NOMO-1 treated with DMSO at 0.1 percent for 48 hours (cell line): ENCODE measurements at regions not wholly inside any gene's neighbourhood (a gene's known extent, or its start where the extent isn't known, plus 50 kb on each side); places are given as distances from the start of the nearest gene placed in this dataset.
A peak's percentile ranks its signal among the peaks of the same experiment; 100 is the strongest.

Source experiments
- DNase-seq: peaks from one replicate; lab custom pipeline; 2025; ENCODE audit not compliant: unreplicated experiment; lab: John Stamatoyannopoulos, UW

- DNase-seq = no peak
These were observed 104.5 kb downstream of the RBM43 start for GRCh38 chr2:151157000-151157735.

DNA sequence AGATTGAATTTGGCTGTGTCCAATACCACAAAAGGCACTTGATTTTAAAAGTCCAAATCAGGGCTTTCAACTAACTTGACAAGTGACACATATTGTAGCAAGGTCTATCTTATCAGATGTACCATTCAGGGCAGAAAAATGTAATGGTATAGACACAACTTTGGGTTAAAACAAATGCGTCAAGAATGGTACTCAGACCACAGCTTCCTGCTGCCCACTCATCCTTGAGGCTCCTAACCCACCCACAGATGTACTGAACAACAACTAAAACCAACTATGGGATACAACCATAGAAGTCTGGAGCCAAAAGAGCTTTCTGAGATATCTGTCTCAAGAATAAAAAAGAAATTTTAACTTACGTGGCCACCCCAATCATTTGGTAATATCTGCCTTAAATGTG, 105.2 kb downstream of the RBM43 start:
- DNase-seq = no peak

- no peak for DNase-seq
These were observed 108.1 kb downstream of the RBM43 start for GRCh38 chr2:151153601-151154000.

GRCh38 chr2:151150331-151151320, 111.0 kb downstream of the RBM43 start:
- DNase-seq = peak; percentile 47

- DNase-seq = no peak
These were observed 123.2 kb downstream of the RBM43 start for GRCh38 chr2:151138507-151138906.

DNA sequence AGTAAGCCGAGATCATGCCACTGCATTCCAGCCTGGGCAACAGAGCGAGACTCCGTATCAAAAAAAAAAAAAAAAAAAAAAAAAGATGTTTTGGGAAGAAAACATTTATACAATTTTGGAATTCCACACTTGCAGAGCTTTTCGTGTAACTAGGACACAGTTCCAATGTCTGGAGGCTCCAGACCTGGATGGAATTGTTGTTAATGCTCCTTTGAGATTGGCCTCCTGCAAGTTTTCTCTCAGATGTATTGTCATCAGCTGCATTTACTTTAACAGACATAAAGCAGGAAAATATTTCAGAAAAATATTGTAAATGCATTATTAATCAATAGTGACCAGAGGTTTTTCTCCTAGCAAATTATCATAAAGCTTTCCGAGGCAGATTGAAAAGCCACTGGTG, 124.1 kb downstream of the RBM43 start:
- DNase-seq = no peak

- no peak for DNase-seq
These were observed 141.7 kb downstream of the RBM43 start for GRCh38 chr2:151120011-151120410.

GRCh38 chr2:151119374-151119773, 142.3 kb downstream of the RBM43 start:
- no peak for DNase-seq

- no peak for DNase-seq
These were observed 143.4 kb downstream of the RBM43 start for GRCh38 chr2:151118269-151118668.

DNA sequence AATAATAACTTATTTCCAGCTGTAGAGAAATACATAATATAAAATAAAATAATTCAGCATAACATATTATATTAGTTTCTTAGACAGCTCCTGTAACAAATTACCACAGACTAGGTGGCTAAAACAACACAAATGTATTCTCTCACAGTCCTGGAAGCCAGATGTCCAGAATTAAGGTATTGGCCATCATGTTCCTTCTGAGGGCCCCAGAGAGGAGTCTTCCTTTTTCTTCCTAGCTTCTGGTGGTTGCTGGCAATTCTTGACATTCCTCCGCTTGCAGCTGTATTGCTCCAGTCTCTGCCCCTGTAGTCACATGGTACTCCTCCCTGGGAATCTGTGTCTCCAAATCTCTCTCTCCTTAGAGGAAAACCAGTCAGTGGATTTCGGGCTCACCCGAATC, 146.8 kb downstream of the RBM43 start:
- DNase-seq = no peak

GRCh38 chr2:151113318-151113717, 148.3 kb downstream of the RBM43 start:
- no peak for DNase-seq

- DNase-seq = no peak
These were observed 149.9 kb downstream of the RBM43 start for GRCh38 chr2:151111599-151112278.

DNA sequence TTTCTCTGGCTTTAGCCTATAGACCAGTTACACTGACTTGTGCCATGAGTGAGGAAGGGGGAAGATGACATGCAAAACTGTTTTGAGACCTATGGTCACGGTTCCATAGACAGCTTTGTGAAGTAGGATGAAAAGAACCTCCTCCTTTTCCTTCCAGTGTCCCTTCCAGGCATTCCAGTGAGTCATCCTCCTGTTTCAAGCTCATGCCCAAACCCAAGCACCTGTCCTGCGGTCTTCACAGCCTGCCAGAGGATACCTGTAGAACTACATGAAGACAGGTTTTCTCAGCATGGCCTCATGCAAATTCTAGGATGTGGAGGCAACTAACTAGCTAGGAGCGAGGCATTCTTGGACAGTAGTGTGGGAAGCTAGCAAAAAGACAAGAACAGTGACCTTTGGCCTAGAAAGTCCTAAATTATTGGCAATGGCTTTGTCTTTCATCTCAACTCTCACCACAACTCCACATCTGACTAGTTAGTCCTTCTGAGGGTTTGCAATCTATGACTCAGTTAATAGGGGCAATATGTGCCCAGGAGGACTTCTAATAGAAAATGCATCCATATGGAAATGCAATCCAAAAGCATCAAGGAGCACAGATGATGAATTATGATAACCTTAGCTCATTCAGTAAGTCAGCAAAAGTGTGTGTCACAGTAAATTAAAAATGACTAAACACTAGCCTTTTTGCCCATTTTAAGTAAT, 154.7 kb downstream of the RBM43 start:
- no peak for DNase-seq

- DNase-seq = peak; percentile 28
These were observed 158.1 kb downstream of the RBM43 start for GRCh38 chr2:151103551-151103950.

GRCh38 chr2:151102226-151102625, 159.4 kb downstream of the RBM43 start:
- no peak for DNase-seq

DNA sequence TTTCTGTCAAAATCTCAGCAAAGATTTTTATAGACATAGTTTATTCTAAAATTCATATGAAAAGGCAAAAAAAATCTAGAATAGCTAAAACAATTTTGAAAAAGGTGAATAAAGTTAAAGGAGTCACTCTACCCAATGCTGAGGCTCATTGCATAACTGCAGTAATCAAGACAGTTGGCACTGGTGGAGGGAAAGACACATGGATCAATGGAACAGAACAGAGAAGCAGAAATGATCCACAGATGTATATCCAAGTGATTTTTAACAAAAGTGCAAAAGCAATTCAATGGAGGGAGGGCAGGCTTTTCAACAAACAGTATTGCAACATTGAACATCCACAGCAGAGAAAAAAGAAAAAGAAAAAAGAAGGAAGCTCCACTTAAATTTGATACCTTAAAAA, 162.8 kb downstream of the RBM43 start:
- DNase-seq = peak; percentile 27

GRCh38 chr2:151097895-151098294, 163.8 kb downstream of the RBM43 start:
- DNase-seq = no peak

GRCh38 chr2:151097128-151097527, 164.5 kb downstream of the RBM43 start:
- DNase-seq = no peak

DNA sequence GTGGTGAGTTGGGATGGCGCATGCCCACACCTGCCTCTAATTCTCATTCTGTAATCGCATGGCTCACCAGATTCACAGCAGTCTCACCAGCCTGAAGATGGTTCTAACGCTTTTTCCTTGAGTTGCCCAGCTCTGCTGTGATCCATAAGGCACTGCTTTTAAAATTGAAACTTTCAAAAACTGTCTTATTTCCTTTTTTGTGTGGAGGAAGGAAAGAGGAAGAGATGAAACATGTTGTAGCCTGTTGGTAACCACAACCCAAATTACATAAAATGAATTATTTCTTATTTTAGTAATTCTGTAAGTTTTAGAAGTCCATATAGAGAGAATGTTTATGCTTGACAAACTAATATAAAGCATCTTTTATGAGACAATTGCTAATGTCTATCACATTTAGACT, 165.4 kb downstream of the RBM43 start:
- DNase-seq = peak; percentile 85

DNA sequence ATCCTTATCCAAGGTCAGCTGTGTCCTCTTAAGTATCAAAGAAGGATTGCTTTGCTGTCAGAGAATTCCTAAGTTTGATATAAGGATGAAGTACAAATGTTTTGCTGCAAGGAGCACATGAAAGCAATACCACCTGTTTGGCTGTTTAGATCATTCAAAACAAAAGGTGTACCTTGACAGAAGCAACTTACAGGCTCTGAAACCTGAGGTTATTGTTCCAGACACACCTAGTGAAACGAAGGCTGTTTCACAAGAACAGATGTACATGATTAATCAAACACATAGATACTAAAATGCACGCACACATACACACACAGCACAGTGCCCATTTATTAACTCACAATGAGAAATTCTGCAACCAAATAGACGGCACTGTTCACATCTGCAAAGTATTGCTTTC, 166.2 kb downstream of the RBM43 start:
- DNase-seq = no peak

GRCh38 chr2:151091583-151091982, 170.1 kb downstream of the RBM43 start:
- no peak for DNase-seq
